Cardiac muscle cell (in vitro differentiated cells and primary cell): ENCODE measurements at regions not wholly inside any gene's neighbourhood (a gene's known extent, or its start where the extent isn't known, plus 50 kb on each side); places are given as distances from the start of the nearest gene placed in this dataset.

Source experiments
- DNase-seq, 2 donors: peaks; one replicate each; pipeline versions ENCODE4 v3.0.0 to v3.0.0-alpha.2; 2010 to 2017; ENCODE audit warnings: low read depth in 1 of 2, low spot score in 1 of 2
- H3K27ac ChIP-seq: fragments of 200-600 bp; sonication (generic); 2 replicates; pipeline ENCODE4 v1.5.1; 2016
- H3K27me3 ChIP-seq: fragments of 200-600 bp; sonication (generic); 2 replicates; pipeline ENCODE4 v1.6.0; 2016; ENCODE audit warnings: control low read depth
- H3K36me3 ChIP-seq: fragments of 200-600 bp; sonication (generic); 2 replicates; pipeline ENCODE4 v1.5.1; 2016; ENCODE audit warnings: control low read depth
- H3K4me1 ChIP-seq: fragments of 200-600 bp; sonication (generic); 2 replicates; pipeline ENCODE4 v1.8.1; 2017; ENCODE audit warnings: low read depth, mild to moderate bottlenecking, mixed run types
- H3K4me3 ChIP-seq: fragments of 200-600 bp; sonication (generic); 2 replicates; pipeline ENCODE4 v1.5.1; 2016; ENCODE audit warnings: mild to moderate bottlenecking
- H3K9me3 ChIP-seq: fragments of 200-600 bp; sonication (generic); 2 replicates; pipeline ENCODE4 v1.5.1; 2017; ENCODE audit warnings: low read depth, mild to moderate bottlenecking, control low read depth
- CTCF ChIP-seq: IDR thresholded peaks from 2 replicates; pipeline ENCODE4 v1.5.1; 2012; ENCODE audit warnings: low read depth, mild to moderate bottlenecking, low read length

GRCh38 chr6:144997996-144998395, 712.9 kb downstream of the UTRN start:
- Histone ChIP-seq H3K27me3 (no peaks in the 10 kb centered on the region), H3K27ac (no peak overlapping the region), H3K4me3 (no peak overlapping the region), H3K9me3 (no peaks in the 10 kb centered on the region), H3K36me3 (no peaks in the 10 kb centered on the region), H3K4me1 (no peaks in the 10 kb centered on the region)
- no peak for DNase-seq
- TF ChIP-seq CTCF: no peak

GRCh38 chr6:144999127-144999526, 714.0 kb downstream of the UTRN start:
- H3K36me3 ChIP-seq: no peaks in the 10 kb centered on the region
- TF ChIP-seq CTCF: no peak
- no peak for DNase-seq
- no peaks in the 10 kb centered on the region for H3K27me3 ChIP-seq
- H3K4me1 ChIP-seq: no peaks in the 10 kb centered on the region
- no peak overlapping the region for H3K4me3 ChIP-seq
- H3K9me3 ChIP-seq: no peaks in the 10 kb centered on the region
- no peak overlapping the region for H3K27ac ChIP-seq

- no peak for DNase-seq
- Histone ChIP-seq H3K27me3 (no peaks in the 10 kb centered on the region), H3K27ac (no peak overlapping the region), H3K4me3 (no peak overlapping the region), H3K36me3 (no peaks in the 10 kb centered on the region), H3K4me1 (no peaks in the 10 kb centered on the region), H3K9me3 (no peaks in the 10 kb centered on the region)
- no peak for TF ChIP-seq CTCF
Observed at GRCh38 chr6:145003145-145003544, 718.0 kb downstream of the UTRN start.

- no peaks in the 10 kb centered on the region for H3K36me3 ChIP-seq
- H3K9me3 ChIP-seq: no peaks in the 10 kb centered on the region
- H3K4me3 ChIP-seq: no peak overlapping the region
- no peak for DNase-seq
- H3K27me3 ChIP-seq: no peaks in the 10 kb centered on the region
- H3K4me1 ChIP-seq: peaks cover 7% of the 10 kb centered on the region
- TF ChIP-seq CTCF: no peak
- no peak overlapping the region for H3K27ac ChIP-seq
Observed at GRCh38 chr6:145006914-145007313, 721.8 kb downstream of the UTRN start.

GRCh38 chr6:145008715-145009114, 723.6 kb downstream of the UTRN start:
- DNase-seq: no peak
- no peak for TF ChIP-seq CTCF
- H3K9me3 ChIP-seq: no peaks in the 10 kb centered on the region
- H3K4me1 ChIP-seq: peaks cover 22% of the 10 kb centered on the region
- H3K27ac ChIP-seq: no peak overlapping the region
- no peak overlapping the region for H3K4me3 ChIP-seq
- H3K36me3 ChIP-seq: no peaks in the 10 kb centered on the region
- H3K27me3 ChIP-seq: no peaks in the 10 kb centered on the region

GRCh38 chr6:145009711-145010110, 724.6 kb downstream of the UTRN start:
- H3K27ac ChIP-seq: no peak overlapping the region
- no peaks in the 10 kb centered on the region for H3K9me3 ChIP-seq
- peak in 1 of 2 donors; percentile 27 for DNase-seq
- peaks cover 29% of the 10 kb centered on the region for H3K4me1 ChIP-seq
- no peaks in the 10 kb centered on the region for H3K36me3 ChIP-seq
- TF ChIP-seq CTCF: no peak
- no peaks in the 10 kb centered on the region for H3K27me3 ChIP-seq
- H3K4me3 ChIP-seq: no peak overlapping the region
